H9 (cell line): ENCODE measurements at regions not wholly inside any gene's neighbourhood (a gene's known extent, or its start where the extent isn't known, plus 50 kb on each side); places are given as distances from the start of the nearest gene placed in this dataset.

ENCODE experiments used
- DNase-seq: peaks from one replicate; pipeline ENCODE4 v3.0.0-alpha.2; 2017
- H2AFZ ChIP-seq: one replicate; pipeline ENCODE4 v1.6.1; 2013; ENCODE audit warnings: mild to moderate bottlenecking, low read length, control low read depth, moderate library complexity
- H2AK5ac ChIP-seq: 2 replicates; pipeline ENCODE4 v1.6.1; 2013; ENCODE audit warnings: low read length, control low read depth, mixed read lengths; ENCODE audit not compliant: insufficient read length
- H2BK120ac ChIP-seq: one replicate; pipeline ENCODE4 v1.6.1; 2013; ENCODE audit warnings: low read depth, mild to moderate bottlenecking, low read length, control low read depth, inconsistent platforms; ENCODE audit not compliant: poor library complexity, severe bottlenecking
- H2BK12ac ChIP-seq: 2 replicates; pipeline ENCODE4 v1.6.1; 2013; ENCODE audit warnings: low read length, control low read depth, mixed read lengths, low read depth; ENCODE audit not compliant: insufficient read length
- H2BK15ac ChIP-seq: 2 replicates; pipeline ENCODE4 v1.6.1; 2013; ENCODE audit warnings: low read depth, low read length, control low read depth
- H2BK20ac ChIP-seq: one replicate; pipeline ENCODE4 v1.6.1; 2013; ENCODE audit warnings: low read depth, mild to moderate bottlenecking, low read length, control low read depth, inconsistent platforms; ENCODE audit not compliant: poor library complexity, severe bottlenecking
- H2BK5ac ChIP-seq: 2 replicates; pipeline ENCODE4 v1.6.1; 2013; ENCODE audit warnings: low read length, control low read depth, mixed read lengths; ENCODE audit not compliant: insufficient read length
- H3K14ac ChIP-seq: 2 replicates; pipeline ENCODE4 v1.6.1; 2013; ENCODE audit warnings: low read length, control low read depth; ENCODE audit not compliant: insufficient read depth
- H3K18ac ChIP-seq: 2 replicates; pipeline ENCODE4 v1.6.1; 2013; ENCODE audit warnings: low read depth, mild to moderate bottlenecking, mixed read lengths, low read length, control low read depth; ENCODE audit not compliant: insufficient read length
- H3K23ac ChIP-seq: 2 replicates; pipeline ENCODE4 v1.6.1; 2013; ENCODE audit warnings: low read length, control low read depth, mixed read lengths, low read depth; ENCODE audit not compliant: insufficient read length
- H3K23me2 ChIP-seq: 2 replicates; pipeline ENCODE4 v1.6.1; 2013; ENCODE audit warnings: low read depth, mild to moderate bottlenecking, mixed read lengths, low read length, control low read depth; ENCODE audit not compliant: insufficient read length, poor library complexity, severe bottlenecking
- H3K27ac ChIP-seq: 2 replicates; pipeline ENCODE4 v1.5.1; 2013; ENCODE audit warnings: low read length, control low read depth, mixed read lengths, low read depth; ENCODE audit not compliant: insufficient read length
- H3K27me3 ChIP-seq: 2 replicates; pipeline ENCODE4 v1.6.1; 2013; ENCODE audit warnings: low read length, control low read depth, inconsistent platforms; ENCODE audit not compliant: insufficient read depth
- H3K4ac ChIP-seq: 2 replicates; pipeline ENCODE4 v1.6.1; 2013; ENCODE audit warnings: low read depth, mild to moderate bottlenecking, control low read depth, inconsistent platforms, low read length, moderate library complexity
- H3K4me1 ChIP-seq: 2 replicates; pipeline ENCODE4 v1.6.1; 2013; ENCODE audit warnings: low read length, control low read depth, inconsistent platforms; ENCODE audit not compliant: insufficient read depth
- H3K4me2 ChIP-seq: 2 replicates; pipeline ENCODE4 v1.6.1; 2013; ENCODE audit warnings: low read length, control low read depth, mixed read lengths; ENCODE audit not compliant: insufficient read length, insufficient read depth
- H3K56ac ChIP-seq: 2 replicates; pipeline ENCODE4 v1.6.1; 2013; ENCODE audit warnings: low read depth, mild to moderate bottlenecking, mixed read lengths, low read length, control low read depth; ENCODE audit not compliant: insufficient read length
- H3K79me1 ChIP-seq: 2 replicates; pipeline ENCODE4 v1.6.1; 2013; ENCODE audit warnings: low read depth, mild to moderate bottlenecking, moderate library complexity, low read length, control low read depth, inconsistent platforms; ENCODE audit not compliant: insufficient read depth, poor library complexity, severe bottlenecking
- H3K79me2 ChIP-seq: 2 replicates; pipeline ENCODE4 v1.6.1; 2013; ENCODE audit warnings: low read length, control low read depth, inconsistent platforms; ENCODE audit not compliant: insufficient read depth
- H3K9ac ChIP-seq: 2 replicates; pipeline ENCODE4 v1.6.1; 2013; ENCODE audit warnings: low read length, control low read depth, mixed read lengths; ENCODE audit not compliant: insufficient read length; ENCODE audit errors: extremely low read depth
- H3K9me3 ChIP-seq: one replicate; pipeline ENCODE4 v1.6.1; 2013; ENCODE audit warnings: low read depth, low read length, inconsistent platforms; ENCODE audit not compliant: control insufficient read depth
- H3T11ph ChIP-seq: one replicate; pipeline ENCODE4 v1.6.1; 2013; ENCODE audit warnings: mild to moderate bottlenecking, low read length, control low read depth, inconsistent platforms
- H4K20me1 ChIP-seq: one replicate; pipeline ENCODE4 v1.6.1; 2013; ENCODE audit not compliant: control insufficient read depth, insufficient read length, insufficient read depth
- H4K5ac ChIP-seq: 2 replicates; pipeline ENCODE4 v1.6.1; 2013; ENCODE audit warnings: low read depth, mild to moderate bottlenecking, mixed read lengths, low read length, control low read depth; ENCODE audit not compliant: insufficient read length
- H4K8ac ChIP-seq: replicated peaks from 2 replicates; pipeline ENCODE4 v1.6.1; 2013; ENCODE audit warnings: low read length, control low read depth, mixed read lengths, low read depth; ENCODE audit not compliant: insufficient read length
- H4K91ac ChIP-seq: 2 replicates; pipeline ENCODE4 v1.6.1; 2013; ENCODE audit warnings: low read depth, mild to moderate bottlenecking, moderate library complexity, mixed read lengths, low read length, control low read depth; ENCODE audit not compliant: insufficient read length
- H3K27ac Mint-ChIP-seq, 3 experiments: 2 replicates in 2 of 3; 3 replicates in 1 of 3; pipeline ENCODE4 v1.8.0; 2020 to 2021; ENCODE audit warnings: mixed read lengths in 3 of 3, mild to moderate bottlenecking in 1 of 3, moderate library complexity in 1 of 3
- H3K27me3 Mint-ChIP-seq: 2 replicates; pipeline ENCODE4 v1.8.0; 2021; ENCODE audit warnings: low read depth, mild to moderate bottlenecking, moderate library complexity, mixed read lengths
- H3K36me3 Mint-ChIP-seq, 3 experiments: 2 replicates in 2 of 3; 3 replicates in 1 of 3; pipeline ENCODE4 v1.8.0; 2020 to 2021; ENCODE audit warnings: low read depth in 3 of 3, mixed read lengths in 3 of 3; ENCODE audit not compliant: insufficient read depth in 1 of 3
- H3K4me1 Mint-ChIP-seq, 2 experiments: 2 replicates each; pipeline ENCODE4 v1.8.0; 2020; ENCODE audit warnings: mixed read lengths in 2 of 2
- H3K4me3 Mint-ChIP-seq, 2 experiments: 2 replicates in 1 of 2; 3 replicates in 1 of 2; pipeline ENCODE4 v1.8.0; 2020 to 2021; ENCODE audit warnings: mild to moderate bottlenecking in 2 of 2, mixed read lengths in 2 of 2, moderate library complexity in 1 of 2
- H3K9me3 Mint-ChIP-seq, 2 experiments: 2 replicates in 1 of 2; 3 replicates in 1 of 2; pipeline ENCODE4 v1.8.0; 2020; ENCODE audit warnings: mild to moderate bottlenecking in 2 of 2, mixed read lengths in 2 of 2, moderate library complexity in 1 of 2
- CTCF ChIP-seq: fragments of 200-600 bp; sonication (generic); conservative IDR thresholded peaks from 3 replicates; pipeline ENCODE4 v1.8.0; 2021; ENCODE audit warnings: antibody characterized with exemption, mild to moderate bottlenecking
- WGBS: extraction: QIAGEN DNeasy Blood & Tissue Kit; methylation state at CpG from one replicate; pipeline ENCODE4 v1.1.7; 2013; ENCODE audit warnings: missing lambda C conversion rate, low lambda C conversion rate, mixed read lengths; ENCODE audit not compliant: insufficient read length; ENCODE audit errors: extremely low coverage; 5-methylcytosine and 5-hydroxymethylcytosine counted together

DNA sequence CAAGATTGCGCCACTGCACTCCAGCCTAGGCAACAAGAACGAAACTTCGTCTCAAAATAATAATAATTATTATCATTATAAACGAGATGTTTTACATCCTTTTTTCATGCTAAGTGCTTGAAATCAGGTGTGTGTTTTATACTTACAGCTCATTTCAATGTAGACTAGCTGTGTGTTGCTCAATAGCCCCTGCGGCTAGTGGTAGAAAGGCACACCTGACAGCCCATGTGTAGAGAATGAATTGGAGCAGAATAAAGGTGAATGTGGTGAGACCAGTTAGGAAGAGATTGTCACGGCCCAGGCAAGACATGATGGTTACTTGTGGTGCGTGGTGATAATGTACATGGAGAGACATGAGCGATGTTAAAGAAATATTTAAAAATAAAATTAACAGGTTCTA lies 86.7 kb upstream of the TMEM26 start:
- no peak overlapping the region for H2BK5ac ChIP-seq
- H3K14ac ChIP-seq, result no peak overlapping the region
- H3K79me1 ChIP-seq, result no peaks in the 10 kb centered on the region
- WGBS, result 100% methylated on average over 1 of the region's 8 CpGs
- no peak overlapping the region for H4K91ac ChIP-seq
- H3K4me2 ChIP-seq, result no peak overlapping the region
- H3K18ac ChIP-seq, result no peak overlapping the region
- DNase-seq, result no peak
- no peak overlapping the region for H2AK5ac ChIP-seq
- no peaks in the 10 kb centered on the region for H3K36me3 Mint-ChIP-seq
- no peak overlapping the region for H2BK15ac ChIP-seq
- H3K27me3 ChIP-seq, result no peaks in the 10 kb centered on the region
- no peak overlapping the region for H4K5ac ChIP-seq
- H3K27ac Mint-ChIP-seq, result no peak overlapping the region; a peak in 1 of 7 replicates
- H3K27ac ChIP-seq, result no peak overlapping the region
- H3K56ac ChIP-seq, result no peak overlapping the region
- no peak overlapping the region for H3K4me3 Mint-ChIP-seq
- H3K27me3 Mint-ChIP-seq, result no peaks in the 10 kb centered on the region; the same call in 1 of the 2 replicates
- no peak overlapping the region for H3K23ac ChIP-seq
- H3K23me2 ChIP-seq, result no peaks in the 10 kb centered on the region
- no peak overlapping the region for H2AFZ ChIP-seq
- H3K9me3 Mint-ChIP-seq, result peaks cover 0 to 2% of the 10 kb centered on the region in 2 experiments; a peak in 1 of 5 replicates
- no peak overlapping the region for H2BK12ac ChIP-seq
- H4K20me1 ChIP-seq, result no peaks in the 10 kb centered on the region
- H3K4me1 Mint-ChIP-seq, result no peaks in the 10 kb centered on the region
- no peak overlapping the region for H4K8ac ChIP-seq
- H3K4me1 ChIP-seq, result no peaks in the 10 kb centered on the region
- no peak overlapping the region for H3K4ac ChIP-seq
- no peak for TF ChIP-seq CTCF
- no peaks in the 10 kb centered on the region for H3K79me2 ChIP-seq
- no peak overlapping the region for H2BK20ac ChIP-seq
- no peak overlapping the region for H3T11ph ChIP-seq
- H3K9ac ChIP-seq, result no peak overlapping the region
- no peaks in the 10 kb centered on the region for H3K9me3 ChIP-seq
- no peak overlapping the region for H2BK120ac ChIP-seq
